Tibial nerve (tissue), 4 donors: ENCODE measurements at regions not wholly inside any gene's neighbourhood (a gene's known extent, or its start where the extent isn't known, plus 50 kb on each side); places are given as distances from the start of the nearest gene placed in this dataset.

ENCODE experiments used
- EP300 ChIP-seq, 2 donors: sonication (generic); formaldehyde crosslinking; IDR thresholded peaks; one replicate each; pipeline ENCODE4 v1.6.1; 2017; ENCODE audit warnings: antibody characterized with exemption in 2 of 2, mild to moderate bottlenecking in 1 of 2
- POLR2A ChIP-seq, 2 donors: fragments of 450-650 bp; IDR thresholded peaks; one replicate each; pipeline ENCODE4 v1.6.1; 2017; ENCODE audit warnings: antibody characterized with exemption in 2 of 2, mild to moderate bottlenecking in 2 of 2, moderate library complexity in 2 of 2
- TF ChIP-seq, protein P1 (sequence below), 5 experiments: fragments of 200-600 bp in 3 of 5; fragments of 450-650 bp in 2 of 5; sonication (generic) in 3 of 5; IDR thresholded peaks; one replicate each; pipeline ENCODE4 v1.5.1; 2016 to 2019; ENCODE audit warnings: antibody characterized with exemption in 5 of 5, mild to moderate bottlenecking in 3 of 5, moderate library complexity in 2 of 5

GRCh38 chr2:94964193-94964592, 61.3 kb upstream of the MAL start:
- TF ChIP-seq POLR2A (IDR thresholded peaks at IDR 0.05), result no peak
- TF ChIP-seq, protein P1, sequence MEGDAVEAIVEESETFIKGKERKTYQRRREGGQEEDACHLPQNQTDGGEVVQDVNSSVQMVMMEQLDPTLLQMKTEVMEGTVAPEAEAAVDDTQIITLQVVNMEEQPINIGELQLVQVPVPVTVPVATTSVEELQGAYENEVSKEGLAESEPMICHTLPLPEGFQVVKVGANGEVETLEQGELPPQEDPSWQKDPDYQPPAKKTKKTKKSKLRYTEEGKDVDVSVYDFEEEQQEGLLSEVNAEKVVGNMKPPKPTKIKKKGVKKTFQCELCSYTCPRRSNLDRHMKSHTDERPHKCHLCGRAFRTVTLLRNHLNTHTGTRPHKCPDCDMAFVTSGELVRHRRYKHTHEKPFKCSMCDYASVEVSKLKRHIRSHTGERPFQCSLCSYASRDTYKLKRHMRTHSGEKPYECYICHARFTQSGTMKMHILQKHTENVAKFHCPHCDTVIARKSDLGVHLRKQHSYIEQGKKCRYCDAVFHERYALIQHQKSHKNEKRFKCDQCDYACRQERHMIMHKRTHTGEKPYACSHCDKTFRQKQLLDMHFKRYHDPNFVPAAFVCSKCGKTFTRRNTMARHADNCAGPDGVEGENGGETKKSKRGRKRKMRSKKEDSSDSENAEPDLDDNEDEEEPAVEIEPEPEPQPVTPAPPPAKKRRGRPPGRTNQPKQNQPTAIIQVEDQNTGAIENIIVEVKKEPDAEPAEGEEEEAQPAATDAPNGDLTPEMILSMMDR (IDR thresholded peaks at IDR 0.05), result no peak
- no peak for TF ChIP-seq EP300 (IDR thresholded peaks at IDR 0.05)
